CD14-positive monocyte (primary cell): ENCODE measurements at regions not wholly inside any gene's neighbourhood (a gene's known extent, or its start where the extent isn't known, plus 50 kb on each side); places are given as distances from the start of the nearest gene placed in this dataset.

ENCODE experiments used
- DNase-seq, 3 donors: peaks; one replicate each; pipeline ENCODE4 v3.0.0-alpha.2; 2011 to 2022
- H2AFZ ChIP-seq: 2 replicates; pipeline ENCODE4 v1.6.0; 2012; ENCODE audit warnings: mild to moderate bottlenecking, low read depth, low read length, inconsistent platforms; ENCODE audit not compliant: insufficient read depth, poor library complexity, severe bottlenecking
- H3K27ac ChIP-seq, 2 donors: 1 replicate in 1 of 2; 2 replicates in 1 of 2; pipeline ENCODE4 v1.5.1; 2012 to 2013; ENCODE audit warnings: low read length in 2 of 2, control low read depth in 1 of 2, inconsistent platforms in 1 of 2, low read depth in 1 of 2, mild to moderate bottlenecking in 1 of 2
- H3K27me3 ChIP-seq, 2 donors: one replicate each; pipeline versions ENCODE4 v1.6.0 to v1.6.1; 2011 to 2013; ENCODE audit warnings: low read length in 2 of 2; ENCODE audit not compliant: control insufficient read depth in 2 of 2, insufficient read depth in 2 of 2
- H3K36me3 ChIP-seq, 2 donors: replicated peaks in 1 of 2; 1 replicate in 1 of 2; 2 replicates in 1 of 2; pipeline versions ENCODE4 v1.5.1 to v1.6.1; 2012 to 2013; ENCODE audit warnings: low read length in 2 of 2, control low read depth in 1 of 2, inconsistent platforms in 1 of 2, mild to moderate bottlenecking in 1 of 2; ENCODE audit not compliant: insufficient read depth in 2 of 2, control insufficient read depth in 1 of 2
- H3K4me1 ChIP-seq, 2 donors: 1 replicate in 1 of 2; 2 replicates in 1 of 2; pipeline versions ENCODE4 v1.5.1 to v1.6.1; 2012 to 2013; ENCODE audit warnings: low read length in 2 of 2, control low read depth in 1 of 2, inconsistent platforms in 1 of 2, mild to moderate bottlenecking in 1 of 2, moderate library complexity in 1 of 2; ENCODE audit not compliant: insufficient read depth in 2 of 2, control insufficient read depth in 1 of 2
- H3K4me2 ChIP-seq: replicated peaks from 2 replicates; pipeline ENCODE3; 2012; ENCODE audit warnings: low read length, moderate library complexity, mild to moderate bottlenecking; ENCODE audit not compliant: poor library complexity, severe bottlenecking; ENCODE audit errors: extremely low read depth
- H3K4me3 ChIP-seq, 3 experiments: fragments of 200-600 bp in 1 of 3; sonication (generic) in 1 of 3; replicated peaks in 1 of 3; 1 replicate in 2 of 3; 2 replicates in 1 of 3; pipeline ENCODE4 v1.5.1; 2011 to 2013; ENCODE audit warnings: low read length in 3 of 3, mild to moderate bottlenecking in 3 of 3, control low read depth in 2 of 3, low read depth in 2 of 3, inconsistent platforms in 1 of 3, moderate library complexity in 1 of 3
- H3K79me2 ChIP-seq: 2 replicates; pipeline ENCODE4 v1.6.0; 2012; ENCODE audit warnings: mild to moderate bottlenecking, control low read depth, inconsistent platforms, low read length, moderate library complexity; ENCODE audit not compliant: insufficient read depth
- H3K9ac ChIP-seq: 2 replicates; pipeline ENCODE4 v1.6.0; 2017; ENCODE audit warnings: low read length, mild to moderate bottlenecking; ENCODE audit not compliant: insufficient read depth, poor library complexity, severe bottlenecking
- H3K9me3 ChIP-seq, 2 donors: replicated peaks in 1 of 2; 1 replicate in 1 of 2; 2 replicates in 1 of 2; pipeline versions ENCODE4 v1.5.1 to v1.6.1; 2012 to 2013; ENCODE audit warnings: low read length in 2 of 2, control low read depth in 1 of 2; ENCODE audit not compliant: control insufficient read depth in 1 of 2, insufficient read depth in 1 of 2
- H4K20me1 ChIP-seq: 2 replicates; pipeline ENCODE4 v1.6.0; 2012; ENCODE audit warnings: mild to moderate bottlenecking, low read length, control low read depth, moderate library complexity; ENCODE audit not compliant: insufficient read depth
- H3K27ac Mint-ChIP-seq, 7 donors: one replicate each; pipeline ENCODE4 v1.8.0; 2020; ENCODE audit warnings: mild to moderate bottlenecking in 7 of 7, mixed read lengths in 7 of 7, moderate library complexity in 6 of 7, inconsistent platforms in 2 of 7
- H3K27me3 Mint-ChIP-seq, 3 donors: one replicate each; pipeline ENCODE4 v1.8.0; 2021 to 2022; ENCODE audit warnings: low read depth in 3 of 3, mild to moderate bottlenecking in 3 of 3, mixed read lengths in 3 of 3, moderate library complexity in 3 of 3, inconsistent platforms in 1 of 3
- H3K36me3 Mint-ChIP-seq, 2 donors: one replicate each; pipeline ENCODE4 v1.8.0; 2020; ENCODE audit warnings: mixed read lengths in 2 of 2, inconsistent platforms in 1 of 2, mild to moderate bottlenecking in 1 of 2
- H3K4me1 Mint-ChIP-seq: one replicate; pipeline ENCODE4 v1.8.0; 2020; ENCODE audit warnings: mild to moderate bottlenecking, mixed read lengths
- H3K4me3 Mint-ChIP-seq, 2 donors: one replicate each; pipeline ENCODE4 v1.8.0; 2020; ENCODE audit warnings: mild to moderate bottlenecking in 2 of 2, mixed read lengths in 2 of 2, moderate library complexity in 1 of 2
- H3K9me3 Mint-ChIP-seq, 7 donors: one replicate each; pipeline ENCODE4 v1.8.0; 2020 to 2022; ENCODE audit warnings: mixed read lengths in 7 of 7, mild to moderate bottlenecking in 6 of 7, moderate library complexity in 6 of 7, inconsistent platforms in 2 of 7
- CTCF ChIP-seq: fragments of 200-600 bp; IDR thresholded peaks from one replicate; pipeline ENCODE4 v1.8.0; 2022; ENCODE audit warnings: antibody characterized with exemption, mild to moderate bottlenecking
- WGBS: methylation state at CpG from one replicate; pipeline ENCODE4 v1.1.5; 2013; ENCODE audit warnings: missing lambda C conversion rate; ENCODE audit not compliant: insufficient coverage; 5-methylcytosine and 5-hydroxymethylcytosine counted together
- intact Hi-C, 2 donors: fragments of 100-400 bp; cut with micrococcal nuclease; formaldehyde crosslinking; loops; one replicate each; pipeline versions ENCODE4 v1.15.0 to v1.15.1; 2023

GRCh38 chr3:81244231-81244630, 517.2 kb downstream of the GBE1 start:
- Mint-ChIP-seq H3K36me3 (no peaks in the 10 kb centered on the region), H3K27ac (no peak overlapping the region), H3K4me1 (no peaks in the 10 kb centered on the region), H3K9me3 (peaks cover 0 to 3% (median 0%) of the 10 kb centered on the region in 7 donors), H3K27me3 (peaks cover 0 to 2% (median 0%) of the 10 kb centered on the region in 3 donors), H3K4me3 (no peak overlapping the region)
- H3K79me2 ChIP-seq: no peaks in the 10 kb centered on the region
- no peaks in the 10 kb centered on the region for H3K9me3 ChIP-seq
- TF ChIP-seq CTCF: no peak
- H3K4me1 ChIP-seq: no peaks in the 10 kb centered on the region
- H3K27ac ChIP-seq: no peak overlapping the region
- H3K4me2 ChIP-seq: no peak overlapping the region
- WGBS: 83% methylated on average over 1 of the region's 3 CpGs
- no peak overlapping the region for H3K9ac ChIP-seq
- DNase-seq: no peak
- no peak overlapping the region for H3K4me3 ChIP-seq
- H3K36me3 ChIP-seq: no peaks in the 10 kb centered on the region
- H2AFZ ChIP-seq: no peak overlapping the region
- no peaks in the 10 kb centered on the region for H4K20me1 ChIP-seq
- intact Hi-C loops: no loop called here
- H3K27me3 ChIP-seq: no peaks in the 10 kb centered on the region

- H3K79me2 ChIP-seq: no peaks in the 10 kb centered on the region
- H3K27me3 Mint-ChIP-seq: peaks cover 0 to 2% (median 0%) of the 10 kb centered on the region in 3 donors
- no CpG with 5 or more reads among the region's 1 CpG for WGBS
Observed at GRCh38 chr3:81242871-81243270, 518.6 kb downstream of the GBE1 start.

More at GRCh38 chr3:81242871-81243270, 518.6 kb downstream of the GBE1 start:
- Histone ChIP-seq H4K20me1 (no peaks in the 10 kb centered on the region), H2AFZ (no peak overlapping the region), H3K27ac (no peak overlapping the region), H3K4me2 (no peak overlapping the region), H3K27me3 (no peaks in the 10 kb centered on the region), H3K9me3 (no peaks in the 10 kb centered on the region), H3K4me3 (no peak overlapping the region), H3K4me1 (no peaks in the 10 kb centered on the region), H3K36me3 (no peaks in the 10 kb centered on the region), H3K9ac (no peak overlapping the region)
- no peak for DNase-seq
- Mint-ChIP-seq H3K9me3 (no peaks in the 10 kb centered on the region), H3K36me3 (no peaks in the 10 kb centered on the region), H3K4me3 (no peak overlapping the region), H3K27ac (no peak overlapping the region), H3K4me1 (no peaks in the 10 kb centered on the region)
- intact Hi-C loops: no loop called here
- no peak for TF ChIP-seq CTCF
